Breast epithelium (tissue), 4 donors: ENCODE measurements at regions not wholly inside any gene's neighbourhood (a gene's known extent, or its start where the extent isn't known, plus 50 kb on each side); places are given as distances from the start of the nearest gene placed in this dataset.

Experiments used
- DNase-seq, 2 donors: peaks; one replicate each; pipeline ENCODE4 v3.0.0-alpha.2; 2019; ENCODE audit warnings: low spot score in 2 of 2
- H3K27ac ChIP-seq, 2 donors: fragments of 200-600 bp; sonication (generic) in 1 of 2; one replicate each; pipeline ENCODE4 v1.5.1; 2016 to 2019; ENCODE audit warnings: mild to moderate bottlenecking in 1 of 2
- H3K27me3 ChIP-seq, 2 donors: fragments of 200-600 bp; sonication (generic) in 1 of 2; one replicate each; pipeline versions ENCODE4 v1.5.1 to v1.6.0; 2017 to 2019; ENCODE audit warnings: control low read depth in 1 of 2, mild to moderate bottlenecking in 1 of 2
- H3K36me3 ChIP-seq: fragments of 200-600 bp; one replicate; pipeline ENCODE4 v1.5.1; 2019
- H3K4me1 ChIP-seq, 2 donors: fragments of 200-600 bp; sonication (generic); one replicate each; pipeline ENCODE4 v1.5.1; 2016 to 2019; ENCODE audit warnings: control low read depth in 1 of 2
- H3K4me3 ChIP-seq, 3 donors: fragments of 200-600 bp; sonication (generic); 1 replicate in 2 of 3; 2 replicates in 1 of 3; pipeline ENCODE4 v1.5.1; 2016 to 2019; ENCODE audit warnings: mild to moderate bottlenecking in 3 of 3, moderate library complexity in 2 of 3
- H3K9me3 ChIP-seq, 2 donors: fragments of 200-600 bp; sonication (generic) in 1 of 2; one replicate each; pipeline ENCODE4 v1.5.1; 2016 to 2019; ENCODE audit warnings: control low read depth in 1 of 2
- CTCF ChIP-seq, 3 donors: fragments of 450-650 bp; IDR thresholded peaks; one replicate each; pipeline ENCODE4 v1.5.1; 2016 to 2017; ENCODE audit warnings: antibody characterized with exemption in 3 of 3, mild to moderate bottlenecking in 3 of 3, moderate library complexity in 3 of 3
- POLR2A ChIP-seq: fragments of 450-650 bp; IDR thresholded peaks from one replicate; pipeline ENCODE4 v1.6.1; 2016; ENCODE audit warnings: antibody characterized with exemption, mild to moderate bottlenecking, moderate library complexity
- POLR2AphosphoS5 ChIP-seq, 3 donors: sonication (generic); formaldehyde crosslinking; IDR thresholded peaks; one replicate each; pipeline ENCODE4 v1.6.1; 2017; ENCODE audit warnings: antibody characterized with exemption in 3 of 3
- intact Hi-C: fragments of 100-400 bp; cut with DNase I; formaldehyde crosslinking; loops from one replicate; pipeline ENCODE4 v1.15.1; 2023; ENCODE audit warnings: low total_unique reads

- TF ChIP-seq POLR2AphosphoS5 (IDR thresholded peaks at IDR 0.05) (no peak), CTCF (IDR thresholded peaks at IDR 0.05) (no peak), POLR2A (no peak)
- Histone ChIP-seq H3K9me3 (no peaks in the 10 kb centered on the region), H3K36me3 (no peaks in the 10 kb centered on the region), H3K4me3 (no peak overlapping the region), H3K4me1 (no peaks in the 10 kb centered on the region), H3K27ac (no peak overlapping the region), H3K27me3 (no peaks in the 10 kb centered on the region)
- no peak for DNase-seq
- intact Hi-C loops = no loop called here
Observed at GRCh38 chr4:140229881-140230280, 75.9 kb upstream of the MAML3 start.

- intact Hi-C loops = no loop called here
- Histone ChIP-seq H3K36me3 (no peaks in the 10 kb centered on the region), H3K27ac (no peak overlapping the region), H3K9me3 (no peaks in the 10 kb centered on the region), H3K4me3 (no peak overlapping the region), H3K4me1 (no peaks in the 10 kb centered on the region), H3K27me3 (no peaks in the 10 kb centered on the region)
- DNase-seq = no peak
- TF ChIP-seq POLR2A (no peak), CTCF (IDR thresholded peaks at IDR 0.05) (no peak), POLR2AphosphoS5 (IDR thresholded peaks at IDR 0.05) (no peak)
Observed at GRCh38 chr4:140227286-140227685, 73.3 kb upstream of the MAML3 start.

DNA sequence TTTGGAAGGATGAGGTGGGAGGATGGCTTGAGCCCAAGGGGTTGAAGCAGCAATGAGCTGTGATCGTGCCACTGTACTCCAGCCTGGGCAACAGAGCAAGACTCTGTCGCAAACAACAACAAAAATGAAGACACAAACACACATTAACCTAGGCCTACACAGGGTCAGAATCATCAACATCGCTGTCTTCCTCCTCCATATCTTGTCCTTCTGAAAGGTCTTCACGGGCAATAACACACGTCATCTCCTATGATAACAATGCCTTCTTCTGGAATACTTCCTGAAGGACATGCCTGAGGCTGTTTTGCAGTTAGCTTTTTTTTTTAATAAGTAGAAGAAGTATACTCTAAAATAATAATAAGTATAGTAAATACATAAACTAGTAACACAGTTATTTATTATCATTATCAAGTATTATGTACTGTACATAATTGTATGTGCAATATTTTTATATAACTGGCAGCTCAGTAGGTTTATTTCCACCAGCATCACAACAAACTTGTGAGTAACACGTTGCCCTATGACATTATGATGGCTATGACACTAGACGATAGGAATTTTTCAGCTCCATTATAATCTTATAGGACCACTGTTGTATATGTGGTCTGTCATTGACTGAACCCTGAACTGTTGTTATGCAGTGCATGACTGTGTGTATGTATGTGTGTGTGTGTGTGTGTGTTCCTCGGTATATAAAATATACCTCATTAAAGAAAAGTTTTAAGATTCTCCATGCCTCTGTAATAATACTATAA, 69.2 kb upstream of the MAML3 start:
- no peak for TF ChIP-seq CTCF (IDR thresholded peaks at IDR 0.05)
- no peak for TF ChIP-seq POLR2A
- TF ChIP-seq POLR2AphosphoS5 (IDR thresholded peaks at IDR 0.05) = no peak
- no peak overlapping the region for H3K4me3 ChIP-seq
- DNase-seq = no peak
- no peaks in the 10 kb centered on the region for H3K9me3 ChIP-seq
- H3K27me3 ChIP-seq = no peaks in the 10 kb centered on the region
- intact Hi-C loops = no loop called here
- no peaks in the 10 kb centered on the region for H3K4me1 ChIP-seq
- H3K36me3 ChIP-seq = no peaks in the 10 kb centered on the region
- H3K27ac ChIP-seq = no peak overlapping the region

DNA sequence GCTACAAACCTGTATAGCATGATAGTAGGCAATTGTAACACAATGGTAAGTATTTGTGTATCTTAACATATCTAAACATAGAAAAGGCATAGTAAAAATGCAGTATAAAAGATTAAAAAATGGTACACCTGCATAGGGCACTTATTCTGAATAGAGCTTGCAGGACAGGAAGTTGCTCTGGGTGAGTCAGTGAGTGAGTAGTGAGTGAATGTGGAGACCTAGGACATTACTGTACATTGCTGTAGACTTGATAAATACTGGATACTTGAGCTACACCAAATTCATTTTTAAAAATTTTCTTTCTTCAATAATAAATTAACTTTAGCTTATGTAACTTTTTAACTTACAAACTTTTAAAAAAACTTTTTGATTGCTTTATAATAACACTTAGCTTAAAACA, 68.2 kb upstream of the MAML3 start:
- Histone ChIP-seq H3K9me3 (no peaks in the 10 kb centered on the region), H3K4me3 (no peak overlapping the region), H3K27ac (no peak overlapping the region), H3K4me1 (no peaks in the 10 kb centered on the region), H3K27me3 (no peaks in the 10 kb centered on the region), H3K36me3 (no peaks in the 10 kb centered on the region)
- DNase-seq = no peak
- intact Hi-C loops = no loop called here
- no peak for TF ChIP-seq POLR2AphosphoS5 (IDR thresholded peaks at IDR 0.05)
- TF ChIP-seq POLR2A = no peak
- no peak for TF ChIP-seq CTCF (IDR thresholded peaks at IDR 0.05)

GRCh38 chr4:140220058-140220457, 66.1 kb upstream of the MAML3 start:
- Histone ChIP-seq H3K36me3 (no peaks in the 10 kb centered on the region), H3K4me3 (no peak overlapping the region), H3K27ac (no peak overlapping the region), H3K9me3 (no peaks in the 10 kb centered on the region), H3K4me1 (no peaks in the 10 kb centered on the region), H3K27me3 (no peaks in the 10 kb centered on the region)
- TF ChIP-seq CTCF (IDR thresholded peaks at IDR 0.05) = no peak
- TF ChIP-seq POLR2A = no peak
- TF ChIP-seq POLR2AphosphoS5 (IDR thresholded peaks at IDR 0.05) = no peak
- DNase-seq = no peak
- intact Hi-C loops = no loop called here
